ENCODE measurements at regions not wholly inside any gene's neighbourhood (a gene's known extent, or its start where the extent isn't known, plus 50 kb on each side); places are given as distances from the start of the nearest gene placed in this dataset.

GRCh38 chr21:15174923-15175322, 110.1 kb upstream of the NRIP1 start:
- ATAC-seq = no peak
- no TSS peak for BruUV-seq (replicated peaks)
- ChIA-PET CTCF (ENCODE audit: low intra/inter-chr PET ratio) (no interaction called here), POLR2A (no interaction called here)
- Histone ChIP-seq H2AFZ (ENCODE audit: low read depth, low read length) (no peak overlapping the region), H3K79me2 (ENCODE audit: control insufficient read depth, insufficient read depth, low read length) (no peaks in the 10 kb centered on the region), H3K4me3 (no peak overlapping the region), H3K4me1 (replicated peaks in 1 of 2; ENCODE audit: control insufficient read depth in 2 of 2, insufficient read depth in 2 of 2, low read length in 2 of 2) (no peaks in the 10 kb centered on the region), H3K27ac (ENCODE audit: extremely low read depth, low read depth, low read length) (no peak overlapping the region), H3K27me3 (ENCODE audit: control insufficient read depth in 2 of 2, insufficient read depth in 2 of 2, low read length in 2 of 2) (no peaks in the 10 kb centered on the region), H3K4me2 (ENCODE audit: insufficient read depth, low read length) (no peak overlapping the region), H4K20me1 (replicated peaks; ENCODE audit: control insufficient read depth, insufficient read depth, low read length) (no peaks in the 10 kb centered on the region), H3K9me1 (ENCODE audit: control insufficient read depth, insufficient read depth, low read length) (no peaks in the 10 kb centered on the region), H3K36me3 (ENCODE audit: control insufficient read depth, insufficient read depth, low read length) (no peaks in the 10 kb centered on the region), H3K9ac (ENCODE audit: insufficient read depth in 1 of 2, low read depth in 2 of 2, low read length in 2 of 2) (no peak overlapping the region), H3K9me3 (replicated peaks; ENCODE audit: control insufficient read depth, insufficient read depth, low read depth, low read length) (no peaks in the 10 kb centered on the region)
- intact Hi-C loops (cut with micrococcal nuclease) = no loop called here
- DNase-seq (ENCODE audit: extremely low read depth in 1 of 4, low spot score in 3 of 4) = no peak
- no peak for FAIRE-seq
- in situ Hi-C loops (cut with MboI) = no loop called here
- WGBS (ENCODE audit: insufficient coverage, low coverage, missing lambda C conversion rate) = 12% methylated on average over 3 of the region's 3 CpGs
- TF ChIP-seq, protein P1, sequence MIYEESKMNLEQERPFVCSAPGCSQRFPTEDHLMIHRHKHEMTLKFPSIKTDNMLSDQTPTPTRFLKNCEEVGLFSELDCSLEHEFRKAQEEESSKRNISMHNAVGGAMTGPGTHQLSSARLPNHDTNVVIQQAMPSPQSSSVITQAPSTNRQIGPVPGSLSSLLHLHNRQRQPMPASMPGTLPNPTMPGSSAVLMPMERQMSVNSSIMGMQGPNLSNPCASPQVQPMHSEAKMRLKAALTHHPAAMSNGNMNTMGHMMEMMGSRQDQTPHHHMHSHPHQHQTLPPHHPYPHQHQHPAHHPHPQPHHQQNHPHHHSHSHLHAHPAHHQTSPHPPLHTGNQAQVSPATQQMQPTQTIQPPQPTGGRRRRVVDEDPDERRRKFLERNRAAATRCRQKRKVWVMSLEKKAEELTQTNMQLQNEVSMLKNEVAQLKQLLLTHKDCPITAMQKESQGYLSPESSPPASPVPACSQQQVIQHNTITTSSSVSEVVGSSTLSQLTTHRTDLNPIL (CRISPR knock-in tag; IDR thresholded peaks at IDR 0.05) = no peak
- TF ChIP-seq, protein P2, sequence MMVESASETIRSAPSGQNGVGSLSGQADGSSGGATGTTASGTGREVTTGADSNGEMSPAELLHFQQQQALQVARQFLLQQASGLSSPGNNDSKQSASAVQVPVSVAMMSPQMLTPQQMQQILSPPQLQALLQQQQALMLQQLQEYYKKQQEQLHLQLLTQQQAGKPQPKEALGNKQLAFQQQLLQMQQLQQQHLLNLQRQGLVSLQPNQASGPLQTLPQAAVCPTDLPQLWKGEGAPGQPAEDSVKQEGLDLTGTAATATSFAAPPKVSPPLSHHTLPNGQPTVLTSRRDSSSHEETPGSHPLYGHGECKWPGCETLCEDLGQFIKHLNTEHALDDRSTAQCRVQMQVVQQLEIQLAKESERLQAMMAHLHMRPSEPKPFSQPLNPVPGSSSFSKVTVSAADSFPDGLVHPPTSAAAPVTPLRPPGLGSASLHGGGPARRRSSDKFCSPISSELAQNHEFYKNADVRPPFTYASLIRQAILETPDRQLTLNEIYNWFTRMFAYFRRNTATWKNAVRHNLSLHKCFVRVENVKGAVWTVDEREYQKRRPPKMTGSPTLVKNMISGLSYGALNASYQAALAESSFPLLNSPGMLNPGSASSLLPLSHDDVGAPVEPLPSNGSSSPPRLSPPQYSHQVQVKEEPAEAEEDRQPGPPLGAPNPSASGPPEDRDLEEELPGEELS (CRISPR knock-in tag; IDR thresholded peaks at IDR 0.05; ENCODE audit: borderline replicate concordance) = no peak
- no peak for TF ChIP-seq SRF (CRISPR knock-in tag; IDR thresholded peaks at IDR 0.05)
- TF ChIP-seq, protein P3, sequence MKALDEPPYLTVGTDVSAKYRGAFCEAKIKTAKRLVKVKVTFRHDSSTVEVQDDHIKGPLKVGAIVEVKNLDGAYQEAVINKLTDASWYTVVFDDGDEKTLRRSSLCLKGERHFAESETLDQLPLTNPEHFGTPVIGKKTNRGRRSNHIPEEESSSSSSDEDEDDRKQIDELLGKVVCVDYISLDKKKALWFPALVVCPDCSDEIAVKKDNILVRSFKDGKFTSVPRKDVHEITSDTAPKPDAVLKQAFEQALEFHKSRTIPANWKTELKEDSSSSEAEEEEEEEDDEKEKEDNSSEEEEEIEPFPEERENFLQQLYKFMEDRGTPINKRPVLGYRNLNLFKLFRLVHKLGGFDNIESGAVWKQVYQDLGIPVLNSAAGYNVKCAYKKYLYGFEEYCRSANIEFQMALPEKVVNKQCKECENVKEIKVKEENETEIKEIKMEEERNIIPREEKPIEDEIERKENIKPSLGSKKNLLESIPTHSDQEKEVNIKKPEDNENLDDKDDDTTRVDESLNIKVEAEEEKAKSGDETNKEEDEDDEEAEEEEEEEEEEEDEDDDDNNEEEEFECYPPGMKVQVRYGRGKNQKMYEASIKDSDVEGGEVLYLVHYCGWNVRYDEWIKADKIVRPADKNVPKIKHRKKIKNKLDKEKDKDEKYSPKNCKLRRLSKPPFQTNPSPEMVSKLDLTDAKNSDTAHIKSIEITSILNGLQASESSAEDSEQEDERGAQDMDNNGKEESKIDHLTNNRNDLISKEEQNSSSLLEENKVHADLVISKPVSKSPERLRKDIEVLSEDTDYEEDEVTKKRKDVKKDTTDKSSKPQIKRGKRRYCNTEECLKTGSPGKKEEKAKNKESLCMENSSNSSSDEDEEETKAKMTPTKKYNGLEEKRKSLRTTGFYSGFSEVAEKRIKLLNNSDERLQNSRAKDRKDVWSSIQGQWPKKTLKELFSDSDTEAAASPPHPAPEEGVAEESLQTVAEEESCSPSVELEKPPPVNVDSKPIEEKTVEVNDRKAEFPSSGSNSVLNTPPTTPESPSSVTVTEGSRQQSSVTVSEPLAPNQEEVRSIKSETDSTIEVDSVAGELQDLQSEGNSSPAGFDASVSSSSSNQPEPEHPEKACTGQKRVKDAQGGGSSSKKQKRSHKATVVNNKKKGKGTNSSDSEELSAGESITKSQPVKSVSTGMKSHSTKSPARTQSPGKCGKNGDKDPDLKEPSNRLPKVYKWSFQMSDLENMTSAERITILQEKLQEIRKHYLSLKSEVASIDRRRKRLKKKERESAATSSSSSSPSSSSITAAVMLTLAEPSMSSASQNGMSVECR (CRISPR knock-in tag; IDR thresholded peaks at IDR 0.05) = no peak
- TF ChIP-seq DDX20 (tag; IDR thresholded peaks at IDR 0.05; ENCODE audit: low read depth) = no peak
- TF ChIP-seq ZNF445 (CRISPR knock-in tag; IDR thresholded peaks at IDR 0.05; ENCODE audit: low read depth) = no peak
- no peak for TF ChIP-seq GABPA (tag; conservative IDR thresholded peaks at IDR 0.05; ENCODE audit: low read depth)
- TF ChIP-seq ZNF316 (IDR thresholded peaks at IDR 0.05) = no peak
- TF ChIP-seq GATAD2B (IDR thresholded peaks at IDR 0.05; ENCODE audit: borderline replicate concordance) = no peak
- no peak for TF ChIP-seq TAF7 (tag; IDR thresholded peaks at IDR 0.05)
- no peak for TF ChIP-seq HNRNPUL1 (IDR thresholded peaks at IDR 0.05; ENCODE audit: low read length)
- no peak for TF ChIP-seq RAD51 (IDR thresholded peaks at IDR 0.05; ENCODE audit: borderline replicate concordance, low read depth)
- TF ChIP-seq MEF2D (tag; conservative IDR thresholded peaks at IDR 0.05; ENCODE audit: low read depth) = no peak
- no peak for TF ChIP-seq ZNF23 (CRISPR knock-in tag; IDR thresholded peaks at IDR 0.05)
- TF ChIP-seq, protein P4, sequence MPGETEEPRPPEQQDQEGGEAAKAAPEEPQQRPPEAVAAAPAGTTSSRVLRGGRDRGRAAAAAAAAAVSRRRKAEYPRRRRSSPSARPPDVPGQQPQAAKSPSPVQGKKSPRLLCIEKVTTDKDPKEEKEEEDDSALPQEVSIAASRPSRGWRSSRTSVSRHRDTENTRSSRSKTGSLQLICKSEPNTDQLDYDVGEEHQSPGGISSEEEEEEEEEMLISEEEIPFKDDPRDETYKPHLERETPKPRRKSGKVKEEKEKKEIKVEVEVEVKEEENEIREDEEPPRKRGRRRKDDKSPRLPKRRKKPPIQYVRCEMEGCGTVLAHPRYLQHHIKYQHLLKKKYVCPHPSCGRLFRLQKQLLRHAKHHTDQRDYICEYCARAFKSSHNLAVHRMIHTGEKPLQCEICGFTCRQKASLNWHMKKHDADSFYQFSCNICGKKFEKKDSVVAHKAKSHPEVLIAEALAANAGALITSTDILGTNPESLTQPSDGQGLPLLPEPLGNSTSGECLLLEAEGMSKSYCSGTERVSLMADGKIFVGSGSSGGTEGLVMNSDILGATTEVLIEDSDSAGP (CRISPR knock-in tag; IDR thresholded peaks at IDR 0.05) = no peak
